Stimulated activated effector memory CD8-positive, alpha-beta T cell treated with anti-CD3 and anti-CD28 coated beads, Interleukin-12 subunit alpha, Interleukin-12 subunit beta, amount 100 ng/mL, for 72 hours (primary cell): ENCODE measurements at regions not wholly inside any gene's neighbourhood (a gene's known extent, or its start where the extent isn't known, plus 50 kb on each side); places are given as distances from the start of the nearest gene placed in this dataset.
A peak's percentile ranks its signal among the peaks of the same experiment; 100 is the strongest.
"Not testable (repeated sequence)": the region's sequence is repeated elsewhere in the genome, so short reads cannot be mapped to it uniquely, and the experiment has no call there.

Experiments used
- ATAC-seq: fragments of 150-1000 bp; cut with Tn5 transposase; 2 replicates; pipeline ENCODE4 v1.10.0; 2021
- DNase-seq, 2 donors: peaks; one replicate each; pipeline ENCODE4 v3.0.0; 2021 to 2022; ENCODE audit warnings: low spot score in 2 of 2
- H3K27ac Mint-ChIP-seq: one replicate; pipeline ENCODE4 v1.8.0; 2022; ENCODE audit warnings: mild to moderate bottlenecking, mixed read lengths
- H3K36me3 Mint-ChIP-seq: one replicate; pipeline ENCODE4 v1.8.0; 2022; ENCODE audit warnings: mild to moderate bottlenecking, mixed read lengths
- H3K4me1 Mint-ChIP-seq: one replicate; pipeline ENCODE4 v1.8.0; 2022; ENCODE audit warnings: mixed read lengths
- H3K4me3 Mint-ChIP-seq: one replicate; pipeline ENCODE4 v1.8.0; 2022; ENCODE audit warnings: mild to moderate bottlenecking, mixed read lengths
- H3K9me3 Mint-ChIP-seq: one replicate; pipeline ENCODE4 v1.8.0; 2022; ENCODE audit warnings: mixed read lengths

GRCh38 chr12:34209259-34209835 is 187.1 kb downstream of the ALG10 start:
- no peak overlapping the region for H3K27ac Mint-ChIP-seq
- peaks cover 6% of the 10 kb centered on the region for H3K4me1 Mint-ChIP-seq
- H3K9me3 Mint-ChIP-seq: no peaks in the 10 kb centered on the region
- ATAC-seq (no peak), DNase-seq (no peak)
- no peaks in the 10 kb centered on the region for H3K36me3 Mint-ChIP-seq
- no peak overlapping the region for H3K4me3 Mint-ChIP-seq

- no peaks in the 10 kb centered on the region for H3K4me1 Mint-ChIP-seq
- no peak overlapping the region for H3K27ac Mint-ChIP-seq
- no peak overlapping the region for H3K4me3 Mint-ChIP-seq
- no peaks in the 10 kb centered on the region for H3K9me3 Mint-ChIP-seq
- DNase-seq (no peak), ATAC-seq (no peak)
- no peaks in the 10 kb centered on the region for H3K36me3 Mint-ChIP-seq
Measured at GRCh38 chr12:34210183-34210582, 187.9 kb downstream of the ALG10 start.

GRCh38 chr12:34210689-34211530 is 188.6 kb downstream of the ALG10 start:
- DNase-seq (no peak), ATAC-seq (no peak)
- Mint-ChIP-seq H3K27ac (no peak overlapping the region), H3K9me3 (no peaks in the 10 kb centered on the region), H3K36me3 (no peaks in the 10 kb centered on the region), H3K4me1 (no peaks in the 10 kb centered on the region), H3K4me3 (no peak overlapping the region)

- Mint-ChIP-seq H3K36me3 (no peaks in the 10 kb centered on the region), H3K4me1 (peaks cover 7% of the 10 kb centered on the region), H3K4me3 (no peak overlapping the region), H3K27ac (no peak overlapping the region), H3K9me3 (no peaks in the 10 kb centered on the region)
- ATAC-seq (no peak), DNase-seq (no peak)
Measured at GRCh38 chr12:34212651-34213050, 190.4 kb downstream of the ALG10 start.

- Mint-ChIP-seq H3K27ac (no peak overlapping the region), H3K9me3 (no peaks in the 10 kb centered on the region), H3K4me1 (peaks cover 16% of the 10 kb centered on the region), H3K4me3 (no peak overlapping the region), H3K36me3 (no peaks in the 10 kb centered on the region)
- DNase-seq (no peak), ATAC-seq (no peak)
Measured at GRCh38 chr12:34214011-34214410, 191.7 kb downstream of the ALG10 start.

GRCh38 chr12:34215213-34215892 is 193.1 kb downstream of the ALG10 start:
- Mint-ChIP-seq H3K27ac (no peak overlapping the region), H3K4me3 (no peak overlapping the region), H3K9me3 (no peaks in the 10 kb centered on the region), H3K4me1 (peaks cover 16% of the 10 kb centered on the region), H3K36me3 (no peaks in the 10 kb centered on the region)
- DNase-seq (no peak), ATAC-seq (no peak)

- no peak for ATAC-seq
- Mint-ChIP-seq H3K4me1 (peaks cover 16% of the 10 kb centered on the region), H3K36me3 (no peaks in the 10 kb centered on the region), H3K9me3 (no peaks in the 10 kb centered on the region), H3K4me3 (no peak overlapping the region), H3K27ac (no peak overlapping the region)
- no peak for DNase-seq
Measured at GRCh38 chr12:34215893-34216285, 193.6 kb downstream of the ALG10 start.

GRCh38 chr12:34217660-34218059 is 195.4 kb downstream of the ALG10 start:
- Mint-ChIP-seq H3K4me3 (peak overlapping the region; percentile 4), H3K36me3 (no peaks in the 10 kb centered on the region), H3K4me1 (peaks cover 16% of the 10 kb centered on the region), H3K9me3 (no peaks in the 10 kb centered on the region), H3K27ac (no peak overlapping the region)
- ATAC-seq: no peak
- DNase-seq: no peak

- H3K36me3 Mint-ChIP-seq: no peaks in the 10 kb centered on the region
- H3K27ac Mint-ChIP-seq: peak overlapping the region; percentile 67
Measured at GRCh38 chr12:34218193-34219045, 196.1 kb downstream of the ALG10 start.

GRCh38 chr12:34219046-34219770 is 196.9 kb downstream of the ALG10 start:
- peak; percentile 33 for ATAC-seq
- Mint-ChIP-seq H3K4me1 (peaks cover 16% of the 10 kb centered on the region), H3K4me3 (peak overlapping the region; percentile 75), H3K27ac (peak overlapping the region; percentile 67), H3K9me3 (no peaks in the 10 kb centered on the region), H3K36me3 (no peaks in the 10 kb centered on the region)
- DNase-seq: peak in 1 of 2 donors; percentile 49

More at GRCh38 chr12:34218193-34219045, 196.1 kb downstream of the ALG10 start:
- DNase-seq (peak; percentile 32 to 80), ATAC-seq (peak; percentile 70)
- Mint-ChIP-seq H3K4me1 (peaks cover 16% of the 10 kb centered on the region), H3K9me3 (no peaks in the 10 kb centered on the region), H3K4me3 (peak overlapping the region; percentile 75)

- H3K27ac Mint-ChIP-seq, ATAC-seq, H3K36me3 Mint-ChIP-seq, H3K9me3 Mint-ChIP-seq, DNase-seq, H3K4me3 Mint-ChIP-seq: not testable (repeated sequence)
- peaks cover 16% of the 10 kb centered on the region for H3K4me1 Mint-ChIP-seq
Measured at GRCh38 chr12:34220079-34220478, 197.8 kb downstream of the ALG10 start.

- Mint-ChIP-seq H3K9me3 (peaks cover 6% of the 10 kb centered on the region), H3K4me1 (peaks cover 1% of the 10 kb centered on the region), H3K27ac (no peak overlapping the region), H3K4me3 (no peak overlapping the region), H3K36me3 (no peaks in the 10 kb centered on the region)
- no peak for DNase-seq
- no peak for ATAC-seq
Measured at GRCh38 chr12:34223640-34224039, 201.3 kb downstream of the ALG10 start.

GRCh38 chr12:34226044-34226443 is 203.7 kb downstream of the ALG10 start:
- not testable (repeated sequence) for ATAC-seq, H3K4me3 Mint-ChIP-seq, H3K27ac Mint-ChIP-seq, H3K9me3 Mint-ChIP-seq, DNase-seq, H3K36me3 Mint-ChIP-seq, H3K4me1 Mint-ChIP-seq

GRCh38 chr12:34228046-34228445 is 205.8 kb downstream of the ALG10 start:
- H3K36me3 Mint-ChIP-seq, ATAC-seq: not testable (repeated sequence)

More at GRCh38 chr12:34228046-34228445, 205.8 kb downstream of the ALG10 start:
- H3K9me3 Mint-ChIP-seq, H3K4me3 Mint-ChIP-seq, H3K27ac Mint-ChIP-seq, H3K4me1 Mint-ChIP-seq, DNase-seq: not testable (repeated sequence)
